ENCODE measurements at regions not wholly inside any gene's neighbourhood (a gene's known extent, or its start where the extent isn't known, plus 50 kb on each side); places are given as distances from the start of the nearest gene placed in this dataset.

- peaks cover 4% of the 10 kb centered on the region for H3K27me3 Mint-ChIP-seq (ENCODE audit: unreplicated experiment)
- DNase-seq: no peak
- no peaks in the 10 kb centered on the region for H3K36me3 Mint-ChIP-seq (ENCODE audit: unreplicated experiment)
- H3K4me3 Mint-ChIP-seq (ENCODE audit: unreplicated experiment): no peak overlapping the region
- H3K27ac Mint-ChIP-seq (ENCODE audit: unreplicated experiment): no peak overlapping the region
- no peak for TF ChIP-seq CTCF (IDR thresholded peaks at IDR 0.05; ENCODE audit: partially characterized antibody, unreplicated experiment)
- H3K9me3 Mint-ChIP-seq (ENCODE audit: unreplicated experiment): peaks cover 2% of the 10 kb centered on the region
- peaks cover 2% of the 10 kb centered on the region for H3K4me1 Mint-ChIP-seq (ENCODE audit: low read depth, unreplicated experiment)
These were observed 344.8 kb downstream of the MTRR start for GRCh38 chr5:8213701-8214240.

GRCh38 chr5:8216921-8217320 lies 348.0 kb downstream of the MTRR start:
- no peak overlapping the region for H3K27ac Mint-ChIP-seq (ENCODE audit: unreplicated experiment)
- peaks cover 2% of the 10 kb centered on the region for H3K4me1 Mint-ChIP-seq (ENCODE audit: low read depth, unreplicated experiment)
- no peak overlapping the region for H3K4me3 Mint-ChIP-seq (ENCODE audit: unreplicated experiment)
- no peaks in the 10 kb centered on the region for H3K36me3 Mint-ChIP-seq (ENCODE audit: unreplicated experiment)
- H3K9me3 Mint-ChIP-seq (ENCODE audit: unreplicated experiment): peaks cover 2% of the 10 kb centered on the region
- DNase-seq: no peak
- peaks cover 4% of the 10 kb centered on the region for H3K27me3 Mint-ChIP-seq (ENCODE audit: unreplicated experiment)
- TF ChIP-seq CTCF (IDR thresholded peaks at IDR 0.05; ENCODE audit: partially characterized antibody, unreplicated experiment): no peak

GRCh38 chr5:8226148-8226547 lies 357.2 kb downstream of the MTRR start:
- no peak overlapping the region for H3K4me3 Mint-ChIP-seq (ENCODE audit: unreplicated experiment)
- TF ChIP-seq CTCF (IDR thresholded peaks at IDR 0.05; ENCODE audit: partially characterized antibody, unreplicated experiment): no peak
- H3K9me3 Mint-ChIP-seq (ENCODE audit: unreplicated experiment): no peaks in the 10 kb centered on the region
- DNase-seq: no peak
- H3K4me1 Mint-ChIP-seq (ENCODE audit: low read depth, unreplicated experiment): no peaks in the 10 kb centered on the region
- no peaks in the 10 kb centered on the region for H3K36me3 Mint-ChIP-seq (ENCODE audit: unreplicated experiment)
- H3K27ac Mint-ChIP-seq (ENCODE audit: unreplicated experiment): no peak overlapping the region
- H3K27me3 Mint-ChIP-seq (ENCODE audit: unreplicated experiment): no peaks in the 10 kb centered on the region

- H3K4me3 Mint-ChIP-seq (ENCODE audit: unreplicated experiment): no peak overlapping the region
- no peak for DNase-seq
- TF ChIP-seq CTCF (IDR thresholded peaks at IDR 0.05; ENCODE audit: partially characterized antibody, unreplicated experiment): no peak
- no peaks in the 10 kb centered on the region for H3K27me3 Mint-ChIP-seq (ENCODE audit: unreplicated experiment)
- H3K4me1 Mint-ChIP-seq (ENCODE audit: low read depth, unreplicated experiment): no peaks in the 10 kb centered on the region
- H3K36me3 Mint-ChIP-seq (ENCODE audit: unreplicated experiment): no peaks in the 10 kb centered on the region
- H3K27ac Mint-ChIP-seq (ENCODE audit: unreplicated experiment): no peak overlapping the region
- no peaks in the 10 kb centered on the region for H3K9me3 Mint-ChIP-seq (ENCODE audit: unreplicated experiment)
These were observed 358.2 kb downstream of the MTRR start for GRCh38 chr5:8227112-8227511.

- H3K36me3 Mint-ChIP-seq (ENCODE audit: unreplicated experiment): no peaks in the 10 kb centered on the region
- no peaks in the 10 kb centered on the region for H3K9me3 Mint-ChIP-seq (ENCODE audit: unreplicated experiment)
- no peaks in the 10 kb centered on the region for H3K4me1 Mint-ChIP-seq (ENCODE audit: low read depth, unreplicated experiment)
- H3K27ac Mint-ChIP-seq (ENCODE audit: unreplicated experiment): no peak overlapping the region
- no peaks in the 10 kb centered on the region for H3K27me3 Mint-ChIP-seq (ENCODE audit: unreplicated experiment)
- H3K4me3 Mint-ChIP-seq (ENCODE audit: unreplicated experiment): no peak overlapping the region
- no peak for DNase-seq
- TF ChIP-seq CTCF (IDR thresholded peaks at IDR 0.05; ENCODE audit: partially characterized antibody, unreplicated experiment): no peak
These were observed 360.6 kb downstream of the MTRR start for GRCh38 chr5:8229551-8229950.
